Transverse colon (tissue), 4 donors: ENCODE measurements at regions not wholly inside any gene's neighbourhood (a gene's known extent, or its start where the extent isn't known, plus 50 kb on each side); places are given as distances from the start of the nearest gene placed in this dataset.

ENCODE experiments used
- POLR2AphosphoS5 ChIP-seq, 3 donors: sonication (generic); formaldehyde crosslinking; IDR thresholded peaks; one replicate each; pipeline ENCODE4 v1.6.1; 2016; ENCODE audit warnings: antibody characterized with exemption in 3 of 3
- TF ChIP-seq, protein P1 (sequence below), 5 experiments: fragments of 200-600 bp in 3 of 5; fragments of 450-650 bp in 2 of 5; sonication (generic) in 3 of 5; IDR thresholded peaks; 1 replicate in 2 of 5; 2 replicates in 3 of 5; pipeline ENCODE4 v1.5.1; 2016 to 2017; ENCODE audit warnings: antibody characterized with exemption in 5 of 5, inconsistent platforms in 3 of 5, mild to moderate bottlenecking in 2 of 5, moderate library complexity in 1 of 5

- TF ChIP-seq, protein P1, sequence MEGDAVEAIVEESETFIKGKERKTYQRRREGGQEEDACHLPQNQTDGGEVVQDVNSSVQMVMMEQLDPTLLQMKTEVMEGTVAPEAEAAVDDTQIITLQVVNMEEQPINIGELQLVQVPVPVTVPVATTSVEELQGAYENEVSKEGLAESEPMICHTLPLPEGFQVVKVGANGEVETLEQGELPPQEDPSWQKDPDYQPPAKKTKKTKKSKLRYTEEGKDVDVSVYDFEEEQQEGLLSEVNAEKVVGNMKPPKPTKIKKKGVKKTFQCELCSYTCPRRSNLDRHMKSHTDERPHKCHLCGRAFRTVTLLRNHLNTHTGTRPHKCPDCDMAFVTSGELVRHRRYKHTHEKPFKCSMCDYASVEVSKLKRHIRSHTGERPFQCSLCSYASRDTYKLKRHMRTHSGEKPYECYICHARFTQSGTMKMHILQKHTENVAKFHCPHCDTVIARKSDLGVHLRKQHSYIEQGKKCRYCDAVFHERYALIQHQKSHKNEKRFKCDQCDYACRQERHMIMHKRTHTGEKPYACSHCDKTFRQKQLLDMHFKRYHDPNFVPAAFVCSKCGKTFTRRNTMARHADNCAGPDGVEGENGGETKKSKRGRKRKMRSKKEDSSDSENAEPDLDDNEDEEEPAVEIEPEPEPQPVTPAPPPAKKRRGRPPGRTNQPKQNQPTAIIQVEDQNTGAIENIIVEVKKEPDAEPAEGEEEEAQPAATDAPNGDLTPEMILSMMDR (IDR thresholded peaks at IDR 0.05): no peak
- no peak for TF ChIP-seq POLR2AphosphoS5 (IDR thresholded peaks at IDR 0.05)
These were observed 139.5 kb downstream of the DLL1 start for GRCh38 chr6:170151321-170151771.
